LNCAP (cell line): ENCODE measurements at regions not wholly inside any gene's neighbourhood (a gene's known extent, or its start where the extent isn't known, plus 50 kb on each side); places are given as distances from the start of the nearest gene placed in this dataset.

Experiments
- TF ChIP-seq, protein P1 (sequence below): fragments of 450-650 bp; IDR thresholded peaks from 2 replicates; pipeline ENCODE4 v1.5.1; 2017; ENCODE audit warnings: mild to moderate bottlenecking

DNA sequence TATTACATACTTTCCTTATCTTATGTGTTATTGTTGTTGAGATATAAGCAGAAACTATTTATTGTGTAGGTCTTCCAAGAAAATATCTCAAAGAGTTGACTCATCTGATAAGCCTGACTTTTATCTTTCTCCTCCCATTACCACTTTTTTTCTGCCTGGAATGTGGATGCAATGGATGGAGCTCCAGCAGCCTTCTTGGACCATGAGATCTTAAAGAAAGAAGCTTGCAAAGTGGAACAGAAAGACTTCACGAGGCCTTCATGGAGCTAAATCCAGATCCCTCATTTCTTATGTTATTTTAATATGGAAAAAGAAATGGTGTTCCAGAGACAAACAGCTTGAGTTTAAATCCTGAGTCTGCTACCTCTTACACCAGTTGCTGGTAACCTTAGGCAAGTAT is 237.6 kb upstream of the FOXF1 start:
- TF ChIP-seq, protein P1, sequence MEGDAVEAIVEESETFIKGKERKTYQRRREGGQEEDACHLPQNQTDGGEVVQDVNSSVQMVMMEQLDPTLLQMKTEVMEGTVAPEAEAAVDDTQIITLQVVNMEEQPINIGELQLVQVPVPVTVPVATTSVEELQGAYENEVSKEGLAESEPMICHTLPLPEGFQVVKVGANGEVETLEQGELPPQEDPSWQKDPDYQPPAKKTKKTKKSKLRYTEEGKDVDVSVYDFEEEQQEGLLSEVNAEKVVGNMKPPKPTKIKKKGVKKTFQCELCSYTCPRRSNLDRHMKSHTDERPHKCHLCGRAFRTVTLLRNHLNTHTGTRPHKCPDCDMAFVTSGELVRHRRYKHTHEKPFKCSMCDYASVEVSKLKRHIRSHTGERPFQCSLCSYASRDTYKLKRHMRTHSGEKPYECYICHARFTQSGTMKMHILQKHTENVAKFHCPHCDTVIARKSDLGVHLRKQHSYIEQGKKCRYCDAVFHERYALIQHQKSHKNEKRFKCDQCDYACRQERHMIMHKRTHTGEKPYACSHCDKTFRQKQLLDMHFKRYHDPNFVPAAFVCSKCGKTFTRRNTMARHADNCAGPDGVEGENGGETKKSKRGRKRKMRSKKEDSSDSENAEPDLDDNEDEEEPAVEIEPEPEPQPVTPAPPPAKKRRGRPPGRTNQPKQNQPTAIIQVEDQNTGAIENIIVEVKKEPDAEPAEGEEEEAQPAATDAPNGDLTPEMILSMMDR, result no peak

DNA sequence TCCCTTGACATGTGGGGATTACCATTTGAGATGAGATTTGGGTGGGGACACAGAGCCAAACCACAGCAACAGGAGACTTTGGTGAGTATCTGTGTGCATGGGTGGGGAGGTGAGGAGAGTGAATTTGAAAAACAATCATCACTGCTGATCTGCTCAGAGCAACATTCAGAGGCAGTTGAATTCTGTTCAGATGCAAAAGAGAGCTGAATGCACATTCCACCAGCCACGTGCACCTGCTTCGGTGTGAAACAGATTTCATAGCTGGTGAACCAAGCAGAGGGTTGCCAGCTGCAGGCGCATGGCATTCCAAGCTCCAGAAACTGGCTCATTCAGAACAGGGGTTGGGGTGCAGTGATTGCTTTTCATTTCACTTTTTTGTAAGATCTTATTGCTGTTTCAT is 233.1 kb upstream of the FOXF1 start:
- TF ChIP-seq, protein P1, result no peak

DNA sequence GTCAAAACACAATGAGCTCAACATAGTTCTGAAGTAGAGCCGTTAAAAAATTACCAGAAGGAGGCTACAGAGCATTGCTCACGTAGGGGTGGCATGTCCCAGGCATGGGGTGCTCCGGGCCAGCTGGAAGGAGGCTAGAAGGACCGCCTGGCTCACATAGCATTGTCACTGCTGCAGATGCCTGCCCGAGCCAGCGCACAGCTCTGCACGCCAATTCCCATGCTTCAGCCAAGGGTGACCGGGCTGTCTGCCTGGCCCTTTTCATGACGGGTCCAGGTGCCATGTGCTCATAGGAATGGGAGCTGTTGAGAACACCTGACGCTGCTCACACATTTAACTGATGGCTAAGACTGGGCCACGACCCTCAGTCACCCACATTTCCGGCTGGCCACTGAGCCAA is 228.9 kb upstream of the FOXF1 start:
- TF ChIP-seq, protein P1, result no peak

DNA sequence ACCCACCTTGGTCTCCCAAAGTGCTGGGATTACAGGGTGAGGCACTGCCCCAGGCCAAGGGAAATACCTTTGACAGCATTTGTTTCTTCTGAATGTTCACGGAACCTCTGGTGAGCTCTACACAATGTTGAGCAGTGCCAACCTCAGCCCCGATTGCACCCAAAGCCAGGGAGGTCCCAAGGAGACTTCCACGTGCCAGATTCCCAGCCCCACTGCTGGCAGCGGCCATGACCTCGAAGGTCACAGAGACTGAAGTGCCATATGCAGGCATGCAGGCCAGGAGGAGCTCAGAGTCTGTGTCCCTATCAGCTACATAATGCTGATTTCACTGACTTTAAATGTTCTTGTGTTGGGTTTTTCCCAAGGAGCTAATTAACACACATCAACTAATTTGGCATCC is 226.4 kb upstream of the FOXF1 start:
- TF ChIP-seq, protein P1, result no peak

DNA sequence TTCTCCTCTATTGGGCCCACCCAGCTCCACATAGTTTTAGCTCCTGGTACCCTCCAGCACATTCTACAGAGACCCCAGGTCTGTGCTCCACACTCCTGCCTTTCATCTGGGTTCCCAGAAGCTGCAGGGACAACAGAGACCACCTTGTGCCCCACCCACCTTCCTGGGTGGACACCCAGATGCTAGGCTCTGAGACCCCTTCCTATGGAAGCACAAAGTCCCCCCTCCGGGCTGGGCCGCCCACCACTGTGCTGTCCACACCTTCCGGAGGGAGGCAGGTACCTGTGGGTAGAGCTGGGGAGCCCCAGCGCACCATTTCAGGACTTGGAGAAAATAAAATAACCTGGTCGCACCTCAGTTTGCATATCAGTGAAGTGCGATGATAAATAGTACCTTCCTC is 224.9 kb upstream of the FOXF1 start:
- TF ChIP-seq, protein P1, result no peak

DNA sequence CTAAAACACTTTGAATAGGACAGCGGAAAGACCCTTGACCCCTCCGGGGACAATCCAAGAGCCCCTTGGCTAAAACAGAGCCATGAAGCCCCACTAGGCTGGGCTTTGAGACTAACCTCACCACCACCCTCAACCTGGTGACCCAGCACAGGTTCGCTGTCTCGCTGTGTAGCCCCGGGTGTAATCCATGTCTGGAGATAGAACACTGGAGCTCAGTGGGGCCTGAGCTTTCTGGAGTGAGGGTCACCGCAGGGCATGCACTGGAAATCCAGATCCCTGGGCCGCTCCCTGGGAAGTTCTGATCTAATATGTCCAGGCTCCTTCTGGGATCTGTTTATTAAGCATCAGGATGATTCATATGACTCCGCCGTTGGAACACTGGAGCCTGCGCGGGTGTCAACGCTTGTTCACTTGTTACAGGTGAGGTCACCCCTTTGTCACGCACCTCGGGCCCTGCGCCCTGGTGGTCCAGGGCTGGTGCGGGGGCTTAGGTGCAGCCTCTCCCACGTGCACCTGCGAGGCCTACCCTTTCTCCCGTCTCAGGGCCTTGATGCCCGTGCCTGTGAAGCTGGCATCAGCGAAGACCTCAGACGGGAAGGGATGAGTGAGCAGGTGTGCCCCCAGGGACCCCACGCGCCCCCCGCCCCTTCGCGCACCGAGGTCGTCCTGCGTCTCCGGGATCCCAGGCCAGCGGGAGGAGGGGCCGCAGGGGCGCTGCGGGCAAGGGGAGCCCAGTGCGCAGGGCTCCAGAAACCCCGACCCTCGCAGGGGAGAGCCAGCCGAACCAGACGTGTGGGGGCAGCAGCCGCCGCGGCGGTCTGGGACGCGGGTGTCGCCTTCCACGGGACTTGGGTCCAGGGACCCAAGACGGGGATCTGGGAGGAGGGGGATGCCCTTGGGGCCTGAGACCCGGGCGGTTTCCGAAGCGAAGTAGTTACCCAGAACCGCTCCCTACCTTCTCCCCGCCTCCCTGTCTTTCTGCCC is 224.1 kb upstream of the FOXF1 start:
- TF ChIP-seq, protein P1, result no peak

DNA sequence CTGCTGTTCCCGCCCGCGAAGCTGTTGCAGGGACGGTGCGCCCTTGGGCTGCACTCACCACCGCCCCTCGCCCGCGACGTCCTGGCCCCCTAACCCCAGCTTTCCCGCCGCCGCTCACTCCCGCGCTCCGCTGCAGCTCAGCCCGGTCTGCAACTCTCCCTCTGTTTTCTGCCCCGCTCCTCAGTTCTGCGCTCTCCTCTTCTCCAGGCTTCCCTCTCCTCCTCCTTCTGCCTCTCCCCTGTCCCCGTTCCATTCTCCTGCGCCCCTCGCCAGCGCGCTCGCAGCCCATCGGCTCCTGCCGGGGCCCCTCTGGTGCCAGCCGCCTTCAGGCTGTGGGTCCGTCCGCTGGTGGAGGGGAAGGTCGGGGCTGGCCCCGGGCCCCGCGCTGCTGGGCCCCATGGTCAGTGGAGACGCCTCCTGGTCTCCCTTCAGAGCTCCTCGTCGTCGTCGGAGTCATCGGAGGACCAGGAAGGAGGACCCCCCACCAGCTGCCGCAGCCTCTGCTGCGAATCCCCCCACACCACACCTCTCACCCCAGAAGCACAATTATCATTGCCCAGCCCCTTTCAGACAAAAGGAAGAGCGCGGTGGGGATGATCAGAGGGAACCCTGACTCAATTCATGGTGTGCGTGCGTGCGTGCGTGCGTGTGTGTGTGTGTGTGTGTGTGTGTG is 223.2 kb upstream of the FOXF1 start:
- TF ChIP-seq, protein P1, result no peak
